22Rv1 (cell line): ENCODE measurements at regions not wholly inside any gene's neighbourhood (a gene's known extent, or its start where the extent isn't known, plus 50 kb on each side); places are given as distances from the start of the nearest gene placed in this dataset.

ENCODE experiments used
- CTCF ChIP-seq: fragments of 450-650 bp; IDR thresholded peaks from 2 replicates; pipeline ENCODE4 v1.5.1; 2017; ENCODE audit warnings: mild to moderate bottlenecking
- ZFX ChIP-seq: fragments of 450-650 bp; IDR thresholded peaks from 2 replicates; pipeline ENCODE4 v1.6.1; 2017; ENCODE audit warnings: antibody characterized with exemption, borderline replicate concordance

- TF ChIP-seq CTCF (no peak), ZFX (no peak)
These were observed 156.2 kb downstream of the MZT1 start for GRCh38 chr13:72571191-72571590.
